LNCAP (cell line): ENCODE measurements at regions not wholly inside any gene's neighbourhood (a gene's known extent, or its start where the extent isn't known, plus 50 kb on each side); places are given as distances from the start of the nearest gene placed in this dataset.

Source experiments
- TF ChIP-seq, protein P1 (sequence below): fragments of 450-650 bp; IDR thresholded peaks from 2 replicates; pipeline ENCODE4 v1.5.1; 2017; ENCODE audit warnings: mild to moderate bottlenecking

DNA sequence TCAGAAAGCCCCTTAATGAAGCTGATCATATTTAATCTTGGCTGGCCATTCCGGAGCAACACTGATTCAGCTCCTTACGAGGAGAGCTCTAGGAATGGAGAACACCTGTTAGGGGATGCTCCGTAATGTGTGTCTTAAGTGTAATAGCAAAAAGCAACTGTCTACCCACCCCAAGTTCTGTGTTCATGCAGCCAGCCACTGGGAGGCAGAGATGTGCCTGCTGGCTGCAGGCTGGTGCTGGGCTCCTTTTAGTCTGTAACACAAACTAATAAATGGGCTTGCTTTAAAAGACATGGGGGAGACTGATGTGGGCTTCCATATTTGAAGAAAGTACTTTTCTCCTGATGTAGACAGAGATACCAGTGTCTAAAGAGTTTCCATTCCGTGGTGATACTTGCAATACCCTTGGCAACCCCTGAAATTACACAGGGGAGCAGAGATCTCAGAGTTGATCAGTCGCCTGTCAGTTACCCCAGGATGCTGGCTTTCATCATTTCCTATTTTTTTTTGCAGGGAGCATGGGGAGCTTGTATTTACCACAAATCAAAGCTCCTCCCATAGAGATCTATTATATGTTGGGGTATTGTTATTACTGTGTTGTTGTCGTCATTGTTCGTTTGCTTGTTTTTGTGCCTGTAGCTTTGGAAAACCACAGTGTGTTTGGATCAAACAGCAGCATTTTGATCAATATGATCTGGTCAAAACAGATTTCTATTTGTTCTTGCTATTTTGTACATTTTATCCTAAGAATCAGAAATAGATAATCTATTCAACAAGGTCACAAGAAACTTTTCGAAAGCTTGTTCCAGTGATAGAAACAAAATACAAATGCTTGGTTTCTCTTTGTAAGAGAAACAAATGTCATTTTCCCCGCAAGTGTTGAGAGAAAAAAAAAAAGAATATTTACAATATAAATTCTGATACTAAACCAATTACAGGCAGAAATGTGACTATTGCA, 65.8 kb downstream of the MTX3 start:
- TF ChIP-seq, protein P1, sequence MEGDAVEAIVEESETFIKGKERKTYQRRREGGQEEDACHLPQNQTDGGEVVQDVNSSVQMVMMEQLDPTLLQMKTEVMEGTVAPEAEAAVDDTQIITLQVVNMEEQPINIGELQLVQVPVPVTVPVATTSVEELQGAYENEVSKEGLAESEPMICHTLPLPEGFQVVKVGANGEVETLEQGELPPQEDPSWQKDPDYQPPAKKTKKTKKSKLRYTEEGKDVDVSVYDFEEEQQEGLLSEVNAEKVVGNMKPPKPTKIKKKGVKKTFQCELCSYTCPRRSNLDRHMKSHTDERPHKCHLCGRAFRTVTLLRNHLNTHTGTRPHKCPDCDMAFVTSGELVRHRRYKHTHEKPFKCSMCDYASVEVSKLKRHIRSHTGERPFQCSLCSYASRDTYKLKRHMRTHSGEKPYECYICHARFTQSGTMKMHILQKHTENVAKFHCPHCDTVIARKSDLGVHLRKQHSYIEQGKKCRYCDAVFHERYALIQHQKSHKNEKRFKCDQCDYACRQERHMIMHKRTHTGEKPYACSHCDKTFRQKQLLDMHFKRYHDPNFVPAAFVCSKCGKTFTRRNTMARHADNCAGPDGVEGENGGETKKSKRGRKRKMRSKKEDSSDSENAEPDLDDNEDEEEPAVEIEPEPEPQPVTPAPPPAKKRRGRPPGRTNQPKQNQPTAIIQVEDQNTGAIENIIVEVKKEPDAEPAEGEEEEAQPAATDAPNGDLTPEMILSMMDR, result peak; percentile 43

DNA sequence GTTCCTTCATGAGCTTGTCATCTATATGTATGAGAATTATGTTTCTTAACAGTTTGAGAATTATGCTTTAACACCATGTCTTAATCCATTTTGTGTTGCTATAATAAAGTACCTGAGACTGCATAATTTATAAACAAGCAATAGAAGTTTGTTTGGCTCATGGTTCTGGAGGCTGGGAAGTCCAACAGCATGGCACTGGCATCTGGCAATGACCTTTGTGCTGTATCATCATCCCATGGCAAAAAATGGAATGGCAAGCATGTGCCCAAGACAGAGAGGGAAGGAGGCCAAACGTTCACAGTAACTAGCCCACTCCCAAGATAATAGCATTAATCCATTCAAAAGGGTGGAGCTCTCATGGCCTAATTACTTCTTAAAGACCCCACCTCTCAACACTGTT, 67.6 kb downstream of the MTX3 start:
- TF ChIP-seq, protein P1, result no peak

DNA sequence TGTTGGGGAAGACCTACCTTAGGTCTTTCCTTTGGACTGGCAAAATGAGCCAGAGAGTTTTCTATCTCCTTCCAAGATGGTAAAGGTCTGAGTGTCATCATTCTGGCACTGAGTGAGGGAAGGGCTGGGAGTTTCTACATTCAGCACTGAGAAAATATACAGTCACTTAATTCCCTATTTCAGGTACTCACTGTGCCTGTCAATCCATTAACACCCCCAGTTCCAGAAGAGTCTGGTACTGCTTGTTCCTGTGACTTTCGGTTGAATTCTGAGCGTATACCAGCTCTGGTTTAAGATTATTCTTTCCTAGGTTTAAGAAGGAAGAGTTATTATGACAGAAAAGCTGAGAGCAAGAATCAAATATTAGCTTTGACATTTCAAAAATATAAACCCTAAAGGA, 68.4 kb downstream of the MTX3 start:
- TF ChIP-seq, protein P1, result no peak

DNA sequence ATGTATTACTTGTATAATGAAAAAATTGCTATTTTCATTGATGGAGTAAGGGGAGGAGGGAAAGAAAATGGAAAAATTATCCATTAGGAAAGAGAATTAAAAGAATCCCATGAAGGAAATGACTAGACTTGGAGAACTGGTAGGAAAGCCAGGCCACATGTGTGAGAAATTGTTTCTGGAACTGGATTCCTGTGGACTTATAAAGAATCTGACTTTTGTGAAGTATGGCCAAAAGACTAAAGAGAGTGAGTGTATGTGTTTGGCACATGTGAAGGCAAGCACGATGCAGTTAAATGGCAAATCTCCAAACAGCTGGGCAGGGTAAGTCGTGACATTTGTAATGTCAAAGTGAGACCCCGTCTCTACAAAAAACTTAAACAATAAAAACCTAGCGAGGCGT, 89.4 kb downstream of the MTX3 start:
- TF ChIP-seq, protein P1, result no peak

DNA sequence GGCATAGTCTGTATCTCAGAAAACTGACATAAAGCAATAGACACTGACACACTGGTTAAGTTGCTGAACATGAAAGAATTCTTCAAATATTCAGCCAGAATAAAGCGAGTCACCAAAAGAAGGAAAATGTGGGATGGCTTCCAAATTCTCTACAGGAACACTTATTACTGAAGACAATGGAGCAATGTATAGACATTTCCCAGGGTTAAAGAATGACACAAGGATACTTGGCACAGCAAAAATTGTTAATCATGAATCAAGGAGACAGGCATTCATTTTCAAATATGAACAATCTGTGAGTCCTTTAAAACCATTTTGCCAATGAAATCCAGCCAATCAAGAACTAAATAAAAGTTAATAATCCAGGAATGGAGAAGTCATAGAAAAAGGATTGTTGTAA, 92.5 kb downstream of the MTX3 start:
- TF ChIP-seq, protein P1, result no peak

DNA sequence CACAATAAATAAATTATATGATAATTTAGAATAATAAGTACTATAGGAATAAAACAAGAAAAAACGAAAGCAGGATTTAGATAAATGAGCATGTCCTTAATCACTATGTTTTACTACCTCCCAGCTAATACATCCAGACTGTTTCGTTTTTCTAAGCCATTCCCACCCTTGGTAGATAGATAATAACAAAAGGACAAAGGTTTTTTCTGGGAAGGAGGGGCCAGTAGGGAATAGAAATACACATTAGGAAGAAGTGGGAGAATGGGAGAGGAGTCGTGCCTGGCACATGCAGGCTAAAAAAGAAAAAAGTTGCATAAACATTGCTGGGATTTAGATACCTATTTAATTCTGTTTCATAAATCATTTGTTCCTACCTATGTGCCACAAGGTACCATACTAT, 97.1 kb downstream of the MTX3 start:
- TF ChIP-seq, protein P1, result no peak

DNA sequence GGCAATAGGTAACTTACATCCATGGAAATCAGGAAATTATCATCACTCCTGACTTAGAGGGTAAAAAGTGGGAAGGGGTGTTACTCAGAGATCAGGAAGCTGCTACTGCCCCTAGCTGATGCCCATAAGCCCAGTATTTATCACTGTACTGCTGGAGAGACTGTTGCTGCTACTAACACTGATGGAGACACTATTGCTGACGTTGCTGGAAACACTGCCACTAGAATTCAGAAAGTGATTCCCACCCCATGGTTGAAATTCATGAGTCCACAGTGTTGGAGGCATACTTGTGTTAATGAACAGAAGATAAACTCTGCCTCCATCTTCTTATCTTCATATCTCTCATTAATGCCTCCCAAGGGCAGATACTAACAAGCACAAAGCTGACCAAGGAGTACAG, 97.6 kb downstream of the MTX3 start:
- TF ChIP-seq, protein P1, result no peak
